Testis (tissue), 2 donors: ENCODE measurements at regions not wholly inside any gene's neighbourhood (a gene's known extent, or its start where the extent isn't known, plus 50 kb on each side); places are given as distances from the start of the nearest gene placed in this dataset.

Experiments
- CTCF ChIP-seq, 3 experiments: fragments of 450-650 bp in 2 of 3; fragments of 200-600 bp in 1 of 3; sonication (generic) in 1 of 3; IDR thresholded peaks; one replicate each; pipeline ENCODE4 v1.5.1; 2016 to 2019; ENCODE audit warnings: antibody characterized with exemption in 3 of 3, mild to moderate bottlenecking in 2 of 3, moderate library complexity in 1 of 3
- POLR2A ChIP-seq: fragments of 450-650 bp; IDR thresholded peaks from one replicate; pipeline ENCODE4 v1.6.1; 2017; ENCODE audit warnings: antibody characterized with exemption, mild to moderate bottlenecking, moderate library complexity

GRCh38 chrX:1876041-1876440, 261.2 kb downstream of the ASMT start:
- TF ChIP-seq CTCF (IDR thresholded peaks at IDR 0.05) = no peak
- TF ChIP-seq POLR2A = no peak
